ENCODE measurements at regions not wholly inside any gene's neighbourhood (a gene's known extent, or its start where the extent isn't known, plus 50 kb on each side); places are given as distances from the start of the nearest gene placed in this dataset.

DNA sequence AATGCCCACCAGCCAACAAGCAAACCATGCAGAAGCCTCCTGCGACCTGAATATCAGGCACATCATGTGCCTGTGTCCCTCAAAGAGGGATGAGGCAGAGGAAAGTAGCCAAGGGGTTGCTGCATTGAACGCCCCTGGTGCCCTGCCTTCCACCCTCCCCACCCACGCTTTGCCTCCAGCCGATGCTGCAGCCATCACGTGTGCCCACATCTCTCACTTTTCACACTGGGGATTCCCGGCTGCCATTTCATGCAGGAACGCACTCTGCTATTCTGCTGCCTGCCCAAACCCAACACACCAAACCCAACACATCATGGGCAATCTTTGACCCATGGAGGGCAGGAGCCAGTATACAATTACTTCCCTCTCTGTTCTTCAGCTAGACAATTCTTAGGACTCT is 462.2 kb upstream of the PROK2 start:
- DNase-seq, result no peak

- no peak for DNase-seq
Observed at GRCh38 chr3:72246685-72247084, 461.7 kb upstream of the PROK2 start.

- no peak for DNase-seq
Observed at GRCh38 chr3:72245183-72245811, 460.3 kb upstream of the PROK2 start.

DNA sequence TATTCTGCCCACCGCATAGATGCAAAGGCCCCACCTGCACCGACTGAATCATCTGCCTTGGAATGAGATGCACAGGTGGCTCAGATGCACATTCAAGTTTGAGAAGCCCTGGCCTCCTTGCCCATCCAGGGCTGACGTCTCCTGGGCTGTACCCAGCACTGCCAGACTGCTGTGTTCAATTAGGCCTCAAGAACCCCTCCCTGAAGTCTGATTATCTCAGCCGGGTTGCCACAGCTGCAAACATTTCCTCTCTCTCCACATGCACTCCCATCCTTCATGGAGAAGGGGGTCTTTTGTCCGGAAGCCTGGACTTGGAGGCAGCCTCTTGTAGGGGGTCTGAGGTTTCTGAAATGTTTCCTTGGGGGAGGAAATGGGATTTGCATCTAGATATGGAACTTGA is 459.4 kb upstream of the PROK2 start:
- DNase-seq, result no peak

- no peak for DNase-seq
Observed at GRCh38 chr3:72242326-72242725, 457.4 kb upstream of the PROK2 start.

- DNase-seq, result no peak
Observed at GRCh38 chr3:72241525-72241924, 456.6 kb upstream of the PROK2 start.

- DNase-seq, result no peak
Observed at GRCh38 chr3:72240531-72240930, 455.6 kb upstream of the PROK2 start.

GRCh38 chr3:72238801-72239200 is 453.9 kb upstream of the PROK2 start:
- DNase-seq, result no peak

- DNase-seq, result no peak
Observed at GRCh38 chr3:72238010-72238691, 453.2 kb upstream of the PROK2 start.

- DNase-seq, result no peak
Observed at GRCh38 chr3:72237679-72238009, 452.7 kb upstream of the PROK2 start.

DNA sequence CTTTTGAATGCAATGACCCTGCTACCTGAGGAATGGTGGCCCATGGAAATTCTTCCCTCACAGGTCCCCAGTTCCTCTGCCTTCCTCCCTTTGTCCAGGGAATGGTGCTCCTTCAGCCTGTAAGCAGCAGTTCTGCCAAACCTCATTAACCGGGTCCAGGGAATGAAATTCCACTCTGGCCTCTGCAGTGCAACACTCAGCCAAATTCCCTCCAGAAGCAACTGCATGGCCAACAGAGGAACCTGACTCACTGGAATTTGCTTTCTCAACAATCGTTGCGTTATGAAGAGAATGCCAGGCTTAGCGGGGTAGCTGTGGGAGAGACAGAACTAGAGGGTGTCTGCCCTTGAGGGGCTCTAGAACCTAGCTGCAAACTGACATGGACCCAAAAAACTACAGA is 449.4 kb upstream of the PROK2 start:
- no peak for DNase-seq

GRCh38 chr3:72233571-72233970 is 448.6 kb upstream of the PROK2 start:
- DNase-seq, result no peak

DNA sequence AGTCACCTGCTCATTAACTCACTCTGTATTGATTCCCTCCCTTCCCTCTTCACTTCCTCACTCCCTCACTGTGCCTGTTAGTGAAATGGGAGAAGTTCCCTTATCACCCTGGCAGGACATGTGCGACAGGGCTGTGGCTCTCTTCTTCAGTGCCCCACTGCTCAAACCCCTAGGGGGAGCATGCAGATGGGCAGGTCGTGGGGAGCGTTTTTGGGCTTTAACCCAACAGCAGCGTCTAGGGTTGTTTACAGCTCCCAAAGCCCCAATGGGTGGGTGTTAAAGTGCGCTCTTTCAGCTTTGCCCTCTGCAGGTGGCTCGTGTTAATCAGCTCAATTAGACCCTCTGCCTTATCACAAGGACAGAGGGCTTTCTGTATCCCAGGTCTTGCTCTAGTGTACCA is 447.8 kb upstream of the PROK2 start:
- DNase-seq, result no peak

- DNase-seq, result no peak
Observed at GRCh38 chr3:72232331-72232730, 447.4 kb upstream of the PROK2 start.

DNA sequence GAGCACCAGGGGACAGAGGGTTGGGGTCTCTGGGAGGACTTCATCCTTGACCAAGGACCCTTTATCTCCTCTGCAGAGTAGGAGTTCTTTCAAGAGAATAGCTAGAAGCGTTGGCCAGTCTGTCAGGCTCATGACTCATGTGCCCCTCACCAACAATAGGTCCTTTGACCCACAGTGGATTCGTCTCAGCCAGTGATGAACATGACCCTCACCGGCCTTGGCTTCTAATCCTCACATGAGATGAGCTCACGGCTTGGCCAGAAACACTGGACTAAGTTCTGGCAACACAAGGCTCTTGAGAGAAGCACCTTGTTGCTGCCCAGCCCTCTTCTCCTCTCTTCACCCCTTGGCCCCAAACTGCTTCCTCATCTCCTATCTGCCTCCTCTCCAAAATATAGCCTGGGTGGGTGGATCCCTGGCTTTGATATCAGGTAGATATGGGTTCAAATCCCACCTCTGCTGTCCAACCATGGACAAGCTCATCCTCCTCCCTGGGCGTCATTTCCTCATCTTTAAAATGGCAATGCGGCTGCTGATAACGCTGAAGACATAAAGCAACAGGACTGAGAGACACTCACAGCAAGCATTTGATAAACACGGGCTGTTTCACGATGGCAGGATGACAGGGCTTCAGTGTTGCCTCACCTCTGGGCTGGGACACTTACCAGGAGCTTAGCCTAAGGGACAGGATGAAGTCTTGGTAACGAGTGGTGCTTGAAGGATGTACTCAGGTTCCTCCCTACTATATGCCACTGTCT is 446.7 kb upstream of the PROK2 start:
- DNase-seq, result no peak

GRCh38 chr3:72230774-72231379 is 445.9 kb upstream of the PROK2 start:
- no peak for DNase-seq

GRCh38 chr3:72229952-72230351 is 445.0 kb upstream of the PROK2 start:
- no peak for DNase-seq

- DNase-seq, result no peak
Observed at GRCh38 chr3:72227486-72228070, 442.6 kb upstream of the PROK2 start.

DNA sequence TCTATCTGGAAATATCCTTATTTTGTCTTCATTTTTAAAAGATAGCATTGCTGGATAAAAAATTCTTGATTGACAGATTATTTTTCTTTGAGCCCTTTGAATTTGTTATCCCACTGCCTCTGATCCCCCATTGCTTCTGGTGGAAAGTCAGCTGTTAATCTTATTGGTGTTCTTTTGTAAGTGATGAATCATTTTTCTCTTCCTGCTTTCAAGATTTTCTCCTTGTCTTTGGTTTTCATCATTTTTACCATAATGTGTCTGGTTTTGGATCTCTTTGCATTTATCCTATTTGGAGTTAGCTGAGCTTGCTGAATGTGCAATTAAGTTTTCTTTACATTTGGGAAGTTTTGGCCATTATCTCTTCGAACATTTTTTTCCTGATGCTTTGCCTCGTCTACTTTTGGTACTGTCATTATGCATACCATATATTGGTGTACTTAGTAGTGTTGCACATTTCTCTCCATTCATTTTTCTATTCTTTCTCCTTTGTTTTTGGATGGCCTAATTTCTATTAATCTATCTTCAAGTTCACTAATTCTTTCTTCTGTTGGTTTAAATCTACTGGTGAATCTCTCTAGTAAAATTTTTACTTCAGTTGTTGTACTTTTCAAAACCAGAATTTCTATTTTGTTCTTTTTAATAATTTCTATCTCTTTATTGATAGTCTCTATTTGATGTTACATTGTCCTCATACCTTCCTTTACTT is 440.0 kb upstream of the PROK2 start:
- DNase-seq, result no peak

DNA sequence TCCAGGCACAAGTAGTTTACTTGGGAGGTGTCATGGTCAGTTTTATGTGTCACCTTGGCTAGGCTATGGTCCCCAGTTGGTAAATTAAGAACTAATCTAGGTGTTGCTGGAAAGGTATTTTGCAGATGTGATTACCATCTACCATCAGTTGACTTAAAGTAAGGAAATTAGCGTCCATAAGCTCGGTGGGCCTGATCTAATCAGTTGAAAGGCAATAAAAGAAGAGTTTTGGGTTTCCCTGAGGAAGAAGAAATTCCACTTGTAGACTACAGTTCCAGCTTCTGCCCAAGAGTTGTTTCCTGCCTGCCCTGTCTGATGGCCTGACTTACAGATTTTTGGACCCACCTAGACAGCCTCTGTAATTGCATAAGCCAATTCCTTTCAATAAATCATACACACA is 438.7 kb upstream of the PROK2 start:
- DNase-seq, result no peak

DNA sequence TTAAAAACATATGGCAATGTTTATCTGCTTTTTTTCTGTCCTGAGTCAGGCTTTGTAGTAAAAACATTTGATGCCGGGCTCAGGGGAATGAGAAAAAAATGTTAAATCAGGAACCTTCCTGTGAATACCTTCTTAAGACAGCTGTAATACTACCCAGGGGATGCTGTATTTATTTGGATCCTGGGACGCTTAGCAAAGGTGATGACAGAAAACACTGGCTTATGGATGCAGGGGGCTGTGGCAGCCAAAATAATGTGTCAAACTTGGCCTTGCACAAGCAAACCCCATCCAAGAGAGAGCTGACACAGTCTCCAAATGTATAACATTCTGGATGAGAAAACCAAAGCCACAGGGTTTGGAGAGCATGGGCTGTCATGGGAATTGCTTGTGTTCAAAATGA is 438.2 kb upstream of the PROK2 start:
- DNase-seq, result no peak

GRCh38 chr3:72222410-72222809 is 437.5 kb upstream of the PROK2 start:
- no peak for DNase-seq

- DNase-seq, result no peak
Observed at GRCh38 chr3:72220946-72221345, 436.0 kb upstream of the PROK2 start.
